HG03103 (cell line): ENCODE measurements at regions not wholly inside any gene's neighbourhood (a gene's known extent, or its start where the extent isn't known, plus 50 kb on each side); places are given as distances from the start of the nearest gene placed in this dataset.

Source experiments
- ATAC-seq: cut with Tn5 transposase; IDR thresholded peaks from one replicate; pipeline ENCODE4 v1.9.1; 2021; ENCODE audit warnings: low read depth; ENCODE audit not compliant: unreplicated experiment

DNA sequence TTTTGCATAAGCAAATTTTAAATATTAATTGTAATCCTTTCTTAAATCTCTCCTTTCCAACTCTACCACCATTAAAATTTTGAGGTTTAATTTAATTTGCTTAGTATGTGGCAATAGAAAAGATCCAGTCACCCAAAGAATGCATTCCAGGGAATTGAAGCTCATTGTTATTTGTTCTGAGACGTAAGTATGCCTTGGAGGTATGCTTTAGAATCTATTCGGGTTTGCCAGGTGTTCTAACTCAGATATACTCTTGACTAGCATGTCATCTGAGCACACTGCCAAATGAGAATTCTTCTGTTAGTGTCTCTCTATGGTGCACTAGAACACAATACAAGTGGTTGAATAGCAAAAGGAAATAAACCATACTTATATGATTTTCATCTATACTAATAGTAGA is 813.6 kb upstream of the ADGRL2 start:
- no peak for ATAC-seq

DNA sequence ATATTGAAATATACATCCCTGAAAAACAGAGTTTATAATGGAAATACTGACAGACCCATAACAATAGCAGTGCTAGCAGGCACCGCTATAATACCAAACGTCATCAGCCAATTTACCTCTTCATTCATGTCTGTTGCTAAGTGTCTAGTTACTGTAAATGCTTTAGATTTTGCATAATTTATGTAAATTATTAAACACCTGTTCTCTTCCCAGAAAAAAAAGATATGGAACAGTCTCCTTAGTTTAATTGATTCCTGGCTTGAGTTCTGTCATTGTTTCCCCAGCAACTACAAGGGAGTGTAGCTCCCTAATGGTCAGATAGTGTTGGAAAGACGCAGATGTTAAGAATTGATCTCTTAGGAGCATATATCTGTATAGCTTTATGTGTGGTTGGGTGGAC is 817.9 kb upstream of the ADGRL2 start:
- no peak for ATAC-seq

DNA sequence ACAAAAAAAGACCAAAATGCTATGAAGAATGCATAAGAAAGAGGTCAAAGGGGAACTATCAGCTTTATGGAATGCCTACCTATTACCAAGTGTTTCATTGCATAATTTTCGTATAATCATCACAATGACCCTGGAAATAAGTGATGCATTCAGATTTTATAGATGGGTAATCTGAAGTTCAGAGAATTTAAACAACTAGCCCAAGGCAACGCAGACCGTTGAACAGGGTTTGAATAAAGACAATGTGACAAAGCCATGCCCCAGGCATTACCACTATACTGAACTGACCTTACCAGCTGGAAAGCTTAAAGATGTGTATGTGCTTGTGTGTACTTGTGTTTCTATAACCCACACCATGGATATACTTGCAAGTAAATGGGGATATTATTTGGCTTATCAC is 827.6 kb upstream of the ADGRL2 start:
- ATAC-seq: no peak

DNA sequence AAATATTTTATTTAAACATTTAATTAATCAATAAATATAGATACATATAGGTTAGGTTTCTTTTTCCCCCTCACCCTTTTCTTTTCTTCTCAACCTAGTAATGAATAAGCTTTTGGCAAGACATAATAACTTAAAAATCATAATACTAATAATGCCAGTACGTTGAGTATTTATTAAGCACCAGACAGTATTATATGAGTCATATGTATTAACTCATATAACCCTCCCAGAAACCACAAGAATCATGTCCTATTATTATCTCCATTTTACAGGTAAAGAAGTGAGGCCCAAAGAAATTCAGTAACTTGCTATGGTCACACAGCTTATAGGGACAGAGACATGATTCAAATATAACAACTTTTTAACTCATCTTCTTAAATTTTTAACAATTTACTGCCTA is 834.5 kb upstream of the ADGRL2 start:
- no peak for ATAC-seq

DNA sequence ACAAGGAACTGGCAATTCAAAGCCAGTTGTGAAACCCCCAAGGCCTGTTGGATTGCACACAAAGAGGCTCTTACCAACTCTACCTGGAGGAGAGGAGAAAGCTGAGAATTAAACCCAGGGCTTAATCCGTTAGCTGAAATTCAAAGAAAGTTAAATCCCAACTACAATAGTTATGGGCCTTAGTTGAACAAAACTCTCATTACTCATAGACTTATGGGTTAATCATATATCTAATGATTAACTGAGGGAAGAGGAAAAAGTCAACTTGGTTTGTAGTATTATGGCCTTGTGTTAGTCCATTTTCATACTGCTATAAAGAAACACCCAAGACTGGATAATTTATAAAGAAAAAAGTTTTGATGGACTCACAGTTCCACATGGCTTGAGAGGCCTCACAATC is 838.2 kb upstream of the ADGRL2 start:
- ATAC-seq: no peak

DNA sequence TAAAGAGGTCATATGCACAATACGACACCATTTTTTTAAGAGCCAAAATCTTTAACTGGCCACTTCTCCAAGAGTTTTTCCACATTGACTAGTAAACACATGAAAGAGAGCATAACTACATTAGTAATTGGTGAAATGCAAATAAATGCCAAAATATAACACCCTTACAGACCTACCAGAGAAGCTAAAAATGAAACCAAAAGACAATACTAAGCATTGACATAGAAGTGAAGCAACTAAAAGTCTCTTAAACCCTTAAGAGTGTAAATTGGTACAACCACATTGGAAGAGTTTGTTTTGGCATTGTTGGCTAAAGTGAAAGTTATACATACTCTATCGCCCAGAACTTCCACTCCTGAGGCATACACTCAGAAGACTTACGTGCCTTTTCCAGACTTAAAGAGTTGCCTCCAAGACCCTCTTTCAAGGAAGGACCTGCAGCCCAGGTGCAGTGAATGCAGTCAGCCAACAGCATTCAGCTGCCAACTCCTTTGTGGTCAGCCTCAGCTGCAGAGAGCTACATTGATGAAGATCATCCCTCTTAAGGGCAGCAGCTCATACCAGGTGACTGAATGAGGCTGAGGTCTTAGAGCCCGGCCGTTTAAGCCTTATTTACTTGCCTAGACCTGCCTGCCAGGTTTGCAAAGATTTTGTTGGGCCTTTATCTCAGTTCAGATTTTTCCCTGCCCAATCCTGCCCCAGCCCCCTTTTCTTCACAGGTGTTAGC is 839.1 kb upstream of the ADGRL2 start:
- ATAC-seq: no peak

DNA sequence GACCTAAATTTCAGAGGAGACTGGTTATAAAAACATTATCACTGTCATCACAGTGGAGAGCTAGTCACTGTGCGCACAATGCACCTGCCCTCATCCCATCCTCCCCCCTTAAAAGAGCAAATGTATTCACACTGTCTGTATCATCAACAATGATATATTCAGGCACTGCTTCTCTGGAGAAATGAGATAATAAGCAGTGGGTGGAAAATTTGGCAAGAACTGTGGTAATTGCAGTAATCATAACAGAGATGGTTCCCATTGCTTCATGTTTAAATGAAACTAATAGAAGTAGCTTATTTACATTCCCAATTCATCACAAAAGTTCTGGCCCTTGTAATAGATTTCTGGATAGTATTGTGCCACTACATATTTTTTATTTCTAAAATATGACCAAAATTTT is 867.4 kb upstream of the ADGRL2 start:
- no peak for ATAC-seq

DNA sequence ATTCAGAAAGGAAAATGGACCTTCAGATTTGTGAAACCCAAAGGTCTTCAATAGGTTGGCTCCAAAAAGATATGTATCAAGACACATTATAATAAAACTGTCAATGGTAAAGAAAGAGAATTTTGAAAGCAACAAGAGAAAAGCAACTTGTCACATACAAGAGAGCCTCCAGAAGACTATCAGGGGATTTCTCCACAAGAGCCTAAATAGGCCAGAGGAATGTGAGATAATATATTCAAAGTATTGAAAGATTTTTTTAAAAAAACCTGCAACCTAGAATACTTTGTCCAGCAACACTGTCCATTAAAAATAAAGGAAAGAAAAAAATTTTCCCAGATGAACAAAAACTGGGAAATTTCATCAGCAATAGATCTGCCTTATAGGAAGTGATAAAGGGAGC is 869.6 kb upstream of the ADGRL2 start:
- no peak for ATAC-seq

DNA sequence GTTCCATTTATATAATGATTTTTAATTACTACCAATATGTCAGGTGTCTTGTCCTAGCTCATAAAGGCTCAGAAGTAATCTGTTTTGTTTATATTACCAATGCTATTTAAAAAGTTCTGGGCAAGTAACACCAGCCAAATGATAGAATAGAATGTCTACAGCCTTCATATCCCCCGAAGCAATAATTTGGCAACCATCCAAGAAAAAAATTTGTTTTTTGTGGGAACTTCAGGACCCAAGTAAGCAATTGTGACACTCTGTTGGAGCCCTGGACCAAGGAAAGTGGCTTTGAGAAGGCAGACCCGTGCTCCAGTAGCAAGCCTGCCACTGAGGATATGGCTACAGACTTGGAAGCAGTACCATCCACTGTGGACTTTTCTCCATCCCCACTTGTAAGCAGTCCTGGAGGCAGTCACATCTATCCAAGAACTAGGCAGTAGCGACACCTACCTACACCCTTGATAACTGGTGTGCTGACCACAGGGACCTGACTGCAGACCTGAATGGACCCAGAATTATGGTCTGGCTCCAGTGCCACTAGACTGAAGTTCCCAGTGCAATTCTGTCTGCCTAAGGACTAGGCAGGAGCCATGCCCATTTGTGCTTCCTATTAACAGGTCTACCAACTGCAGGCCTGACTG is 870.7 kb upstream of the ADGRL2 start:
- no peak for ATAC-seq

DNA sequence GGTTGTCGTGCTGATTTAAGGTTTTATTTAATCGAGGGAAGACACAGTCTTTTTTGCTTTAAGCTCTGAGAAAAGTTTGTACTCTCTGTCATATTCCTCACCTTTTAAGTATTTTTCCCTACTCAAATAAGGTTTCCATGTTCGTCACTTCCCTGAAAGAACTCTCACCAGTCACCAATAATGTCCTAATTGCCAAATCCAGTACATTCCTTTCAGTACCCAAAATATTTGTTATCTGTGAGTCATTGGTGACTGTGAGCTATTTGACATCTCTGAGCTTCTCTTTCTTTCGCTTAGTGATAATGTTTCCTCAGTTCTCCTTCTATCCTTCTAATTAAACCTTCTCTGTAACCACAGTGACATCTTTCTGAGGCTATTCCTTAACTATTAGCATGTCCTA is 874.2 kb upstream of the ADGRL2 start:
- no peak for ATAC-seq

DNA sequence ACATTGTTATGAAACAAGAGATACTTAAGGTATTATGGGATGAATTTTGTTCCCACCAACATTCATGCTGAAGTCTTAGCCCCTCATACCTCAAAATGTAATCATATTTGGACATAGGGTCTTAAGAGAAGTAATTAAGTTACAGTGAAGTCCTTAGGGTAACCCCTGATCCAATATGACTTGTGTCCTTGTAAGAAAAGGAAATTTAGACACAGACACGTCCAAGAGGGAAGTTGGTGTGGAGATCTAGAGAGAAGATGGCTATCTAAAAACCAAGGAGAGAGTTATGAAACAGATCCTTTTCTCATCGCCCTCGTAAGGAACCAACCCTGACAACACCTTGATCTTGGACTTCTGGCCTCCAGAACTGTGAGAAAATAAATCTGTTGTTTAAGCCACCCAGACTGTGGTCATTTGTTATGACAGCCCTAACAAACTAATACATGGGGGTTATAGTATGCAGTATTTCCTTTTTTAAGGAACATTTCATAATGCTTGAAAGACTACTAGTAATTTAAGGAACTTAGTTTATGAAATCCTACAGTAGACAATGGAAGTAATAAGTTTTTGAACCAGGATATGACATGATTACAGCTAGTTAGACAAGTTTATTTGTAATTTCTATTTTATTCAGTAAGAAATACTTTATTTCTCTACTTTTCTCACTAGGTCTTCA is 875.5 kb upstream of the ADGRL2 start:
- ATAC-seq: no peak

DNA sequence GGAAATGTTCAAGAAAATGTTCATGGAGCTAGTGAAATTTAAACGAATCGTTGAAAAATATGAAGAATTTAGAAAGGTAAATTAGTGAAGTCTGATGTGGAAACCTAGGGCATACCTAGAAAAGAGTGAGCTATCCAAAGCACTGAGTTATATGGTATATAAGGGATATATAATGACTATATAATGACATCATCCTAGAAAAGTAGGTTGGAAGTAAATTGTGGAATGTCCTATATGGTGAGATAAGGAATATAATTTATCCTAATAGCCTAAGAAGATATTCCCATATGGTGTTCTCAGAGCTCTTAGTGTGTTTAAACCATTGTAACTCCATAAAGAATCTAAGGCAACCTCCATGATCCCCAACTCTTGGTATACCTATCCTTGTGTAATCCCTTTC is 876.4 kb upstream of the ADGRL2 start:
- no peak for ATAC-seq

DNA sequence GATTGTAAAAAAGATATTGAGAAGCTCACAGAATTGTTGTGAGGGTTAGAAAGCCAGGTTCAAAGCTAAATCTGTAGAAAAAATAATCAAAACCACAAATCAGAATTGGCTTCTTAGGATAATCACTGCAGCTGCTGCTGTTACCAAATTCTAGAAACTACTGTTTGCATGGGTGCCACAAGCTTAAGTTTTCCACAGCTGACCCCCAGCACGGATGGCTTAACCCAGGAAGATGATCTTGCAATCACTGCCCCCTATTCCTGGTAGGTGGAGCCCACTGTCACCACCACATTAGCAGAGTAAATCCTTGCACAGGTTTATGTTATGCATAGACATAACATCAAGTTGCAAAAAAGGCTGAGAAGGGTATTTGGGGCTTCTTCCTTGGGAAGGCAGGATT is 877.8 kb upstream of the ADGRL2 start:
- no peak for ATAC-seq

DNA sequence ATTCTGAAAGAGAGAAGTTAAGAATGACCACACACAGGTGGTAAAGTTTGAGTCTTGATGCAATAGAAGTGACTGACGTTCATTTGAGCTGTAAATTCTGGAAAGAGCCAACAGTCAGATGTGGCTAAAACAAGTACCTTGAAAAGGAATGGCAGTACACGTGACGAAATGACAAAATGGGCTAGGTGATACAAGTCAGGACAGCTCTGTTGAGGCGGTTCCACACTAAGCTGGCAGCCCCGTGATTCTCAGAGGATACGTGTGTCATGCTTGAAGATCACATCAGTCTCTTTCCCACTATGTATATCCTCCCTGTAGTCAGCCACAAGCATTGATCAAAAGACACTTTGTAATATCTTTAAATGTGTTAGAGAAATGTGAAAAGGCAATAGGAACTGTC is 881.3 kb upstream of the ADGRL2 start:
- ATAC-seq: no peak

DNA sequence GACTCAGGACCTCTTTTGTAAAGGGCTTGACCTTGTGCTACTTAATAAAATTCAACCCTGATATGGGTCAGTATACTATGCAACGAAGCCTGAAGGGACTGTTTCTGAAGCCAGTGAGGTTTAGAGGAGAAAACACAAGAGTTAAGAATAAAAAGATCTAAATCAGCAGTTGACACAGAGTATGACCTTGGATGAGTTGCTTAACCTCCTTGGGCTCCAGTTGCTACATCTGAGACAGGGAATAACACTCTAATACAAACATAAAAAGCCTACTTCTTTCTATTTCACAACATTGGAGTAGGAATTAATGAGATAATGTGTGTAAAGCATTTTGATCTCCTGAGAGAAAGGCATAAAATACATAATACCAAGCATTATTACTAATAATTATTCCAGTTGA is 882.4 kb upstream of the ADGRL2 start:
- no peak for ATAC-seq

DNA sequence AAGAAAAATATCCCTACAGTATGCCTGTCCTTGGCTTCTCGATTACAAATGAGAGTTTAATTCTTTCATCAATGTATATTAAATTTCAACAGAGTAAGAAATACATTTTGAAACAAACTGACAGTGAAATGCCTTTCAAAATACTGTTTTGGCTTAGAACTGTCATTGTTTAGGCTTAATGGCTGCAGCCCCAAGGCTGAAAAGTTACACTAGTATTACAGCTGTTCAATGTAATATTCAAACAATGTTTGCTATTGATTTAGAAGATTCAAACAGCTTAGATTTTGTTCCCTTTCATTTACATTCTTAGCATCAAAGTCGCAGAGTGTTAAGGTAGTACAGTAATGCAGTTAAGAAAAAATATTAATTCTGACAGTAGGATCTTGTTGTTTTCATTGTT is 882.9 kb upstream of the ADGRL2 start:
- ATAC-seq: no peak

DNA sequence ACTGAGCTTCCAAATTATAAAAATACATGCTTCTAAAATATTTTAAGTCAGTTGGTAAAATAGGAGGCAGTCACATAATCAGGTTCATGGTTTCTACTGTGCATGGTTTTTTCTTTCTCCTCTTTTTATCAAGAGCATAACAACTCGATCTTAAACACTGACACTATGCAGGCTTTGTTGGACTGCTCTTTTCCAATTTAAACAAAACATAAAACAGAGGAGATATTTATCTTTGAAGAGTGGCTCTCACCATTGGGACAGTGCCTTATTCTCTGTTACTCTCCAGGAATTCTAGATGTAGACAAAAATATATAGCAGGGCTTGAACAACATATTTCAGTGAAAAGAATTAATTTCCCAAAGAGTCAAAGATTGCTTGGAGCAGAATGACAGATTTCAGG is 883.5 kb upstream of the ADGRL2 start:
- no peak for ATAC-seq

DNA sequence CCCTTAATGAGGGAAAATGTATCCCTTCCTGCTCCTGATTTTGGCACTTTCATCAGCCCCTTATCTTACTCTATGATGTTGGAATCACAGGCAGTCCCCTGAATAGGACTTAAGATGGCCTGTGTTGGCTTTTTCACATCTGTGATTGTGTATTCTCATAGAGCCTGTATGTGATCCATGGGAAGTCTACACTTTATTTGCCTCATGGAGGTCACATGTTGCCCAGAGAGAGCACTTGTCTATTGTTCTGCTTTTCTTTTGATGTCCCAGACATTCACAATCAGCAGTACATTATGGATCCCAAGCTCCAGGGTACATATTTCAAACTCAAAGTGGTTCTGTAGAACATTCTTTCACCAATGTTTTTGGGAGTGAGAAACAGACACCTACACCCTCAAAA is 885.2 kb upstream of the ADGRL2 start:
- no peak for ATAC-seq

DNA sequence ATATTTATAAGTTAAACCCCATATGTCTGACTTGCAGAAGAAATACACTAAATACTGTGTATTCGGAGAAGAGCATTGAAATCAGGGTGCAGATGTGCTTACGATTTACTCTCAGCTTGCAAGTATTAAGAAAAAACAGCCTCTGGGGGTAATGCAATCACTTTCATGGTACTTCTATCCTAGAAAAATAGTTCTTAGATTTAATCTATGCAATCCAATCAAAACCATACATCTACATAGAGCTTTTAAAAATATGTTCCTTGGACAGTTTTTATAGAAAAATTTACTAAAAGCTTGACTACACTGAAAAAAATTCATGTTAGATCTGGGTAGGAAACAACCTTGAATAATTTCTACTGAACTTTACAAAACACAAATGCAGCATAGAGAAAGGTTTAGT is 890.3 kb upstream of the ADGRL2 start:
- no peak for ATAC-seq

DNA sequence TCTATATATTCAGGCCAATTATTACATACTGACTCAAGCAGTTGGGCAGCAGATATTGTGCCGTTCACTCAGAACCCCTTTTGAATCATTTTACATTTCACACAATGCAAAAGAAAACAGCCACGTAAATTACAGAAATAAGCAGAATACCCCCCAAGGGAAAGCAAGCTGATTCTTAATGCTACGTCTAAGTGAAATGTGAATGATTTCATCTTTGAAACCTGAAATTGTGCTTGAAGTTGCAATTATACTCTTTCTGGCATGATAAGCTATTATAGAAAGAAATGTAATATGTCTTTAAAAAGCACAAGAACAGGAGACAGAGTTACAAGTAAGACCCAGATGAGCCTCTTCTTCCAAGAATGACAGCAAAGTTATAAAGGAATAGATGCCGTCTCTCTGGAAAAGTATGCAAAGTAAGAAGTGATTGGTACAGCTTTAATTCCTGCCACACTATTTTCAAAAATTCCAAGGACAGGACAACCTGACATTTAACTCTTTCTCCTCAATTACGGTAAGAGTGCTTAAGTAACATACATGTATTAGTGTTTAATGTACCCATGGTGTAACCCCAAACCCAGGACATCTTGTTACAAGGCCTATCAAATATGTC is 891.5 kb upstream of the ADGRL2 start:
- ATAC-seq: no peak

DNA sequence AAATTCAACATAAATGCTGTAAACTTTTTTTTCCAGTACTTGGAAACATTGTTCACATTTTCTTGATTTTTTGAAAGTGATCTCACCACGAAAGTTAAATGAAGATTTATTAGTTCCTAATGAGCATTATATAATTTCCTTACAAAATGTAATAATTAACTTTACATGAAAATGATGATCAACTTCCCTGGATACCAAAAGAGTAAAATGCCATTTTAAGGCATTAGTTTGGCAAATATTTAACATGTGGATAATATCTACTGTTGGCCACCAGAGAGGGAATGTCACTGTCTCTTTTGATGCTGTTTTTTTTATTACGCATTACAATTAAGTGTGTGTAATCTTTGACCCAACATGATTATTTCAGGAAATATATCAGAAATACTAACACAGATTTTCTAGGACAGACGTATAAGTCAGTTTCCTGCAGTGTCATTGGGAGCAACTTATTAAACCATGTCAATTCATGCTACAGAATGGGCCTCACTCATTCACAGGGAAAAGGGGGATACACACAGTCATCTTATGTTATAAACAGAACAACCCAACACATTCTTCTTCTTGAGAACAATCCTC is 903.9 kb upstream of the ADGRL2 start:
- ATAC-seq: no peak
